ENCODE measurements at regions not wholly inside any gene's neighbourhood (a gene's known extent, or its start where the extent isn't known, plus 50 kb on each side); places are given as distances from the start of the nearest gene placed in this dataset.

DNA sequence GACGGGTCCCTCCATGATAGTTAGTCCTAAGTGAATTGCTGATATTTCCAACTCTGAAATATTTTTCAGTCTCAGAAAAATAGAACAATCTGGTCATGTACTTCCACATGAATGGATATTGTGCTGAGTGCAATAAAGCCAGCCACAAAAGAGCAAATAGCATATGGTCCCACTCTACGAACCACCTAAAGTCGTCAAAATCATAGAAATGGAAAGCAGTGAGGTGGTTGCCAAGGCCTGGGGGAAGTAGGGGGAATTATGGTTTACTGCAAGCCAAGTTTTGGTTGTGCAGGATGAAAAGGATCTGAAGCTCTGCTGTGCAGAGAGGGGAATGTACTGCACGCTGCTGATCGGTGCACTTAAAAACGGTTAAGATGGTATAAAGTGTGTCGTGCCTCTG is 313.8 kb upstream of the ADARB2 start:
- intact Hi-C loops (cut with micrococcal nuclease): no loop called here
- Histone ChIP-seq H3K4me1 (ENCODE audit: control insufficient read depth in 2 of 2, insufficient read depth in 2 of 2, low read length in 2 of 2) (no peaks in the 10 kb centered on the region), H3K9me3 (ENCODE audit: control insufficient read depth in 2 of 3, low read length in 3 of 3) (no peaks in the 10 kb centered on the region), H3K36me3 (ENCODE audit: control insufficient read depth in 2 of 3, insufficient read depth in 3 of 3, low read length in 3 of 3) (no peaks in the 10 kb centered on the region), H3K4me3 (ENCODE audit: low read length) (no peak overlapping the region), H3K27me3 (ENCODE audit: control insufficient read depth in 2 of 2, insufficient read depth in 2 of 2, low read length in 2 of 2) (no peaks in the 10 kb centered on the region), H3K27ac (ENCODE audit: low read depth, low read length) (no peak overlapping the region)
- Mint-ChIP-seq H3K4me3 (no peak overlapping the region), H3K27me3 (peaks cover 0 to 8% (median 0%) of the 10 kb centered on the region in 5 donors), H3K36me3 (no peaks in the 10 kb centered on the region), H3K9me3 (peaks cover 0 to 19% (median 6%) of the 10 kb centered on the region in 11 donors), H3K27ac (peak overlapping the region in 1 of 9 donors; percentile 5), H3K4me1 (no peaks in the 10 kb centered on the region)
- CTCF ChIA-PET: no interaction called here
- POLR2A ChIA-PET: no interaction called here
- no peak for DNase-seq
- no peak for ATAC-seq

DNA sequence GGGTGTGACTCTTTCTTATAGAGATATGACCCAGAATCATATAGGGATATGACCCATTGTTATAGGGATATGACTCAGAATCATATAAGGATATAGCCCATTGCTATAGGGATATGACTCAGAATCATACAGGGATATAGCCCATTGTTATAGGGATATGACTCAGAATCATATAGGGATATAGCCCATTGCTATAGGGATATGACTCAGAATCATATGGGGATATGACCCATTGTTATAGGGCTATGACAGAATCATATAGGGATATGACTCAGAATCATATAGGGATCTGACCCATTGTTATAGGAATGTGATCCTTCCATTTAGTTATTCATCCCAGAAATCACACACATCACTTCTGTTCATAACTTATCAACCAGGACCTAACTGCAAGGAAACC is 312.2 kb upstream of the ADARB2 start:
- DNase-seq (no peak), ATAC-seq (no peak)
- POLR2A ChIA-PET: no interaction called here

DNA sequence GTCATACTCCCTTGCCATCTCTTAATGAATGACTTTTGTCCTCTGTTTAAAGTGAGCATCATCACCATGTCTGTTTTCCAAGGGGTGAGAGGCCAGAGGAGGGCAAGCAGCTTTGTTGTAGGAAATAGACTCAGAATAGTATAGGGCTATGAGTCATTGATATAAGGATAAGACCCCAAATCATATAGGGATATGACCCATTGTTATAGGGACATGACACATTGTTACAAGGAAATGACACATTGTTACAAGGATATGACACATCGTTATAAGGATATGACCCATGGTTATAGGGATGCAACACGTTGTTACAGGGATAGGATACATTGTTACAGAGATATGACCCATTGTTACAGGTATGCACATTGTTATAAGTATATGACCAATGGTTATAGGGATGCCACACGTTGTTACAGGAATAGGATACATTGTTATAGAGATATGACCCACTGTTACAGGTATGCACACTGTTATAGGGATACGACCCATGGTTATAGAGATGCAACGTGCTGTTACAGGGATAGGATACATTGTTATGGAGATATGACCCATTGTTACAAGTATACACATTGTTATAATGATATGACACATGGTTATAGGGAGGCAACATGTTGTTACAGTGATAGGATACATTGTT is 311.1 kb upstream of the ADARB2 start:
- Mint-ChIP-seq H3K27ac (no peak overlapping the region), H3K4me3 (no peak overlapping the region), H3K4me1 (no peaks in the 10 kb centered on the region), H3K36me3 (no peaks in the 10 kb centered on the region), H3K27me3 (no peaks in the 10 kb centered on the region), H3K9me3 (peaks cover 0 to 19% (median 6%) of the 10 kb centered on the region in 11 donors)
- CTCF ChIA-PET: no interaction called here
- H3K4me3 ChIP-seq (ENCODE audit: low read length): no peak overlapping the region
- no peak overlapping the region for H3K27ac ChIP-seq (ENCODE audit: low read depth, low read length)
- POLR2A ChIA-PET: no interaction called here
- intact Hi-C loops (cut with micrococcal nuclease): no loop called here
- DNase-seq (no peak), ATAC-seq (no peak)
- no peaks in the 10 kb centered on the region for H3K36me3 ChIP-seq (ENCODE audit: control insufficient read depth in 2 of 3, insufficient read depth in 3 of 3, low read length in 3 of 3)
- H3K4me1 ChIP-seq (ENCODE audit: control insufficient read depth in 2 of 2, insufficient read depth in 2 of 2, low read length in 2 of 2): no peaks in the 10 kb centered on the region
- H3K27me3 ChIP-seq (ENCODE audit: control insufficient read depth in 2 of 2, insufficient read depth in 2 of 2, low read length in 2 of 2): no peaks in the 10 kb centered on the region
- H3K9me3 ChIP-seq (ENCODE audit: control insufficient read depth in 2 of 3, low read length in 3 of 3): no peaks in the 10 kb centered on the region

More for the DNA sequence above, 312.2 kb upstream of the ADARB2 start:
- no peak overlapping the region for H3K27ac Mint-ChIP-seq
- Histone ChIP-seq H3K27ac (ENCODE audit: low read depth, low read length) (no peak overlapping the region), H3K36me3 (ENCODE audit: control insufficient read depth in 2 of 3, insufficient read depth in 3 of 3, low read length in 3 of 3) (no peaks in the 10 kb centered on the region), H3K9me3 (ENCODE audit: control insufficient read depth in 2 of 3, low read length in 3 of 3) (no peaks in the 10 kb centered on the region), H3K4me3 (ENCODE audit: low read length) (no peak overlapping the region), H3K4me1 (ENCODE audit: control insufficient read depth in 2 of 2, insufficient read depth in 2 of 2, low read length in 2 of 2) (no peaks in the 10 kb centered on the region), H3K27me3 (ENCODE audit: control insufficient read depth in 2 of 2, insufficient read depth in 2 of 2, low read length in 2 of 2) (no peaks in the 10 kb centered on the region)
- H3K27me3 Mint-ChIP-seq: peaks cover 0 to 3% (median 0%) of the 10 kb centered on the region in 5 donors
- CTCF ChIA-PET: no interaction called here
- intact Hi-C loops (cut with micrococcal nuclease): no loop called here
- H3K4me1 Mint-ChIP-seq: no peaks in the 10 kb centered on the region
- no peak overlapping the region for H3K4me3 Mint-ChIP-seq
- H3K36me3 Mint-ChIP-seq: no peaks in the 10 kb centered on the region
- H3K9me3 Mint-ChIP-seq: peaks cover 0 to 19% (median 6%) of the 10 kb centered on the region in 11 donors

DNA sequence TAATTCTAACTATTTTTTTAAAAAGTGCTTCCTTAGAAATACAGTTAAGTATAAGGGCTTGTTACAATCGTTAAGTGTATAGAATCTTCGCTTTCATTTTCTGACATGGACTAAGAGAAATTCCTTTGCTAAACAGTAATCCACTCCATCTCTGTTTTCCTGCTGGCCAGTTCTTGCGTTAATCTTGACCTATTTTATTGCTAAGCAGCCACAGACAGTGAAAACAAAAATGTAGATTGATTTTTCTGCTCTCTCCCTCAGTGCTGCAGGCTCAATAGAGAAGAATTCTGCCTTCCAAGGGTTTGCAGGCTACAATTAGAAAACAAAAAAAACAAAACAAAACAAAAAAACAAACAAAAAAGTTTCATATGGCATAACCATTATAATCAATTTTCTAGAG is 310.4 kb upstream of the ADARB2 start:
- POLR2A ChIA-PET: no interaction called here
- H3K27me3 ChIP-seq (ENCODE audit: control insufficient read depth in 2 of 2, insufficient read depth in 2 of 2, low read length in 2 of 2): no peaks in the 10 kb centered on the region
- H3K4me3 Mint-ChIP-seq: no peak overlapping the region
- no peaks in the 10 kb centered on the region for H3K9me3 ChIP-seq (ENCODE audit: control insufficient read depth in 2 of 3, low read length in 3 of 3)
- intact Hi-C loops (cut with micrococcal nuclease): no loop called here
- ATAC-seq (no peak), DNase-seq (no peak)
- H3K4me1 Mint-ChIP-seq: no peaks in the 10 kb centered on the region
- H3K9me3 Mint-ChIP-seq: peaks cover 0 to 19% (median 5%) of the 10 kb centered on the region in 11 donors
- H3K36me3 Mint-ChIP-seq: no peaks in the 10 kb centered on the region
- no peak overlapping the region for H3K27ac ChIP-seq (ENCODE audit: low read depth, low read length)
- CTCF ChIA-PET: no interaction called here
- no peaks in the 10 kb centered on the region for H3K27me3 Mint-ChIP-seq
- no peak overlapping the region for H3K27ac Mint-ChIP-seq
- no peaks in the 10 kb centered on the region for H3K36me3 ChIP-seq (ENCODE audit: control insufficient read depth in 2 of 3, insufficient read depth in 3 of 3, low read length in 3 of 3)
- H3K4me3 ChIP-seq (ENCODE audit: low read length): no peak overlapping the region
- no peaks in the 10 kb centered on the region for H3K4me1 ChIP-seq (ENCODE audit: control insufficient read depth in 2 of 2, insufficient read depth in 2 of 2, low read length in 2 of 2)

DNA sequence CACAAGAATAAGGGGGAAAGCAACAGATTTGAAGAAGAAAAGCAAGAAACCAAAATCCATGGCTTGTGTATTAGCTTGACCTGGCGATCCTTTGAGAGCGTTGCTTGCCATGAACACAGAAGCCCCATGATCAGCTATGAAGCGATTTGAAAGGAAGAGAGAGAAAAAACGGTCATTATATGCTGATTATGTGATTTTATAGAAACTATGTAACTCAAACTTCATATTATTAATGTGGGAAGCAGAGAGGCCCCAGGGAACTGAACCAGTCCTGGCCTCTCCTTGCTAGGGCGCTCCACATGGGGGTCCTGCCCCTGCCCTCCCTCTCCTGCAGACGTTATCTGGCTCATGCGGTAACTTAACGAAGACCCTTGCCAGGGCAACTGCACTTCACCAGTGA is 306.1 kb upstream of the ADARB2 start:
- Histone ChIP-seq H3K36me3 (ENCODE audit: control insufficient read depth in 2 of 3, insufficient read depth in 3 of 3, low read length in 3 of 3) (no peaks in the 10 kb centered on the region), H3K4me3 (ENCODE audit: low read length) (no peak overlapping the region), H3K9me3 (ENCODE audit: control insufficient read depth in 2 of 3, low read length in 3 of 3) (no peaks in the 10 kb centered on the region), H3K4me1 (ENCODE audit: control insufficient read depth in 2 of 2, insufficient read depth in 2 of 2, low read length in 2 of 2) (no peaks in the 10 kb centered on the region), H3K27ac (ENCODE audit: low read depth, low read length) (no peak overlapping the region), H3K27me3 (ENCODE audit: control insufficient read depth in 2 of 2, insufficient read depth in 2 of 2, low read length in 2 of 2) (no peaks in the 10 kb centered on the region)
- DNase-seq: no peak
- Mint-ChIP-seq H3K27me3 (peaks cover 0 to 11% (median 0%) of the 10 kb centered on the region in 5 donors), H3K4me1 (no peaks in the 10 kb centered on the region), H3K27ac (peak overlapping the region in 1 of 9 donors; percentile 10), H3K9me3 (peaks cover 0 to 4% (median 0%) of the 10 kb centered on the region in 11 donors), H3K4me3 (no peak overlapping the region), H3K36me3 (no peaks in the 10 kb centered on the region)
- ATAC-seq: no peak
- intact Hi-C loops (cut with micrococcal nuclease): no loop called here
- CTCF ChIA-PET: no interaction called here
- POLR2A ChIA-PET: no interaction called here

DNA sequence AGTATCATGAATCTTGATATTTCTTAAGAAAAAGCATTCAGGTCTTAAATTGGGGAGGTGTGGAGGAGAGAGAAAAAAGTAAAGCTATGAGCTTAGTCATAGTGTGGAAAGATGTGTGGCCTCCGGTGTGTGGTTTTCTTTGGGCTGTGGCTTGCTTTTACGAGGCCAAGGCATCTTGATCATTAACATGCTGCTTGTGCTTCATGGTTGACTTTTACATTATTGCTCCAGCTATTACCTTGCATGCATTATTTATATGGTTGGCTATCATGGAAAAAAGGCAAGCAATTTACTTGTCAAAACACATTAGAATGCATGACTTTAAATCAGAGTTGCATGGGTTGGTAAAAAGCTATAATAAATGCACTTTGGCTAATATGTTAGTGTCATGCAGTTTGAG is 300.7 kb upstream of the ADARB2 start:
- Mint-ChIP-seq H3K27me3 (peaks cover 0 to 11% (median 0%) of the 10 kb centered on the region in 5 donors), H3K36me3 (peaks cover 0 to 8% (median 0%) of the 10 kb centered on the region in 5 donors), H3K4me1 (no peaks in the 10 kb centered on the region), H3K9me3 (peaks cover 0 to 11% (median 4%) of the 10 kb centered on the region in 11 donors), H3K4me3 (no peak overlapping the region), H3K27ac (no peak overlapping the region)
- intact Hi-C loops (cut with micrococcal nuclease): no loop called here
- H3K9me3 ChIP-seq (ENCODE audit: control insufficient read depth in 2 of 3, low read length in 3 of 3): no peaks in the 10 kb centered on the region
- H3K4me1 ChIP-seq (ENCODE audit: control insufficient read depth in 2 of 2, insufficient read depth in 2 of 2, low read length in 2 of 2): no peaks in the 10 kb centered on the region
- CTCF ChIA-PET: no interaction called here
- H3K36me3 ChIP-seq (ENCODE audit: control insufficient read depth in 2 of 3, insufficient read depth in 3 of 3, low read length in 3 of 3): no peaks in the 10 kb centered on the region
- ATAC-seq: no peak
- H3K27ac ChIP-seq (ENCODE audit: low read depth, low read length): no peak overlapping the region
- H3K27me3 ChIP-seq (ENCODE audit: control insufficient read depth in 2 of 2, insufficient read depth in 2 of 2, low read length in 2 of 2): no peaks in the 10 kb centered on the region
- POLR2A ChIA-PET: no interaction called here
- DNase-seq: no peak
- no peak overlapping the region for H3K4me3 ChIP-seq (ENCODE audit: low read length)

DNA sequence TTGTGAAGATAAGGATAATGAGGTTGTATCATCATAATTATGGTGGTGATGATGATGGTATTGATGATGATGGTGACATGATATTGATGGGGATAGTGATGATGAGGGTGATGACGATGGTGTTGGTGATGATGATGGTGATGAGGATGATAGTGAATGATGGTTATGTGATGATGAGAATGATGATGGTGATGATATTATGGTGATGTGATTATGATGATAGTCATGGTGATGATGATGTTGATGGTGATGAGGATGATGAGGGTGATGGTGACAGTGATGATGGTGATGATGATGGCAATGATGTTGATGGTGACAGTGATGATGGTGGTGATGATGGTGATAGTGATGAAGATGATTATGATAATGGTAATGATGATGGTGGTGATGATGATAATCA is 299.9 kb upstream of the ADARB2 start:
- ATAC-seq: no peak
- intact Hi-C loops (cut with micrococcal nuclease): no loop called here
- no peak overlapping the region for H3K4me3 ChIP-seq (ENCODE audit: low read length)
- no peaks in the 10 kb centered on the region for H3K9me3 ChIP-seq (ENCODE audit: control insufficient read depth in 2 of 3, low read length in 3 of 3)
- Mint-ChIP-seq H3K36me3 (peaks cover 0 to 8% (median 0%) of the 10 kb centered on the region in 5 donors), H3K4me3 (no peak overlapping the region), H3K27me3 (peaks cover 0 to 11% (median 0%) of the 10 kb centered on the region in 5 donors), H3K4me1 (no peaks in the 10 kb centered on the region), H3K27ac (no peak overlapping the region), H3K9me3 (peaks cover 0 to 11% (median 4%) of the 10 kb centered on the region in 11 donors)
- H3K27me3 ChIP-seq (ENCODE audit: control insufficient read depth in 2 of 2, insufficient read depth in 2 of 2, low read length in 2 of 2): no peaks in the 10 kb centered on the region
- no peak overlapping the region for H3K27ac ChIP-seq (ENCODE audit: low read depth, low read length)
- H3K36me3 ChIP-seq (ENCODE audit: control insufficient read depth in 2 of 3, insufficient read depth in 3 of 3, low read length in 3 of 3): no peaks in the 10 kb centered on the region
- H3K4me1 ChIP-seq (ENCODE audit: control insufficient read depth in 2 of 2, insufficient read depth in 2 of 2, low read length in 2 of 2): no peaks in the 10 kb centered on the region
- ChIA-PET POLR2A (no interaction called here), CTCF (no interaction called here)
- peak in 3 of 9 donors; percentile 3 to 11 (median 9) for DNase-seq

Measured in naive thymus-derived CD4-positive, alpha-beta T cell (primary cell).